IMR-90 (cell line): ENCODE measurements at regions not wholly inside any gene's neighbourhood (a gene's known extent, or its start where the extent isn't known, plus 50 kb on each side); places are given as distances from the start of the nearest gene placed in this dataset.

Source experiments
- ATAC-seq: fragments of 200-7000 bp; cut with Tn5 transposase; 2 replicates; pipeline ENCODE4 v1.9.1; 2020; ENCODE audit warnings: low read depth, mild to moderate bottlenecking, moderate library complexity
- BruUV-seq: library from RNA; stranded (reverse); fragments of 400-500 nt; replicated peaks from 2 replicates; lab custom pipeline; 2021; lab: Mats Ljungman, UMichigan
- CTCF ChIA-PET: fragments of 300-600 bp; formaldehyde crosslinking; extraction: SDS; loops from one replicate; lab custom pipeline; 2021; ENCODE audit warnings: antibody characterized with exemption; lab: Yijun Ruan, JAX
- POLR2A ChIA-PET: fragments of 300-600 bp; sonication (Branson Sonifier 250); formaldehyde crosslinking; loops from one replicate; lab custom pipeline; 2022; ENCODE audit warnings: antibody characterized with exemption; ENCODE audit not compliant: unreplicated experiment; lab: Charles Lee
- DNase-seq: peaks from one replicate; pipeline ENCODE4 v3.0.0; 2013
- H2AFZ ChIP-seq: replicated peaks from 2 replicates; pipeline ENCODE3; 2013; ENCODE audit warnings: low read length, mild to moderate bottlenecking; ENCODE audit not compliant: poor library complexity
- H2AK5ac ChIP-seq: 2 replicates; pipeline ENCODE4 v1.6.1; 2013; ENCODE audit warnings: low read depth, low read length, inconsistent platforms
- H2AK9ac ChIP-seq: replicated peaks from 2 replicates; pipeline ENCODE3; 2013; ENCODE audit warnings: mild to moderate bottlenecking, low read depth, low read length, moderate library complexity; ENCODE audit not compliant: poor library complexity
- H2BK120ac ChIP-seq: 2 replicates; pipeline ENCODE4 v1.6.1; 2013; ENCODE audit warnings: low read depth, low read length, inconsistent platforms
- H2BK15ac ChIP-seq: 3 replicates; pipeline ENCODE4 v1.6.1; 2013; ENCODE audit warnings: low read depth, low read length, inconsistent platforms
- H2BK20ac ChIP-seq: 2 replicates; pipeline ENCODE4 v1.6.1; 2013; ENCODE audit warnings: low read depth, mild to moderate bottlenecking, inconsistent platforms, low read length, moderate library complexity
- H2BK5ac ChIP-seq: 2 replicates; pipeline ENCODE4 v1.6.1; 2013; ENCODE audit warnings: mild to moderate bottlenecking, low read depth, low read length, inconsistent platforms; ENCODE audit not compliant: poor library complexity, severe bottlenecking
- H3K14ac ChIP-seq: replicated peaks from 2 replicates; pipeline ENCODE4 v1.6.1; 2013; ENCODE audit warnings: low read depth, low read length, inconsistent platforms
- H3K18ac ChIP-seq: 2 replicates; pipeline ENCODE4 v1.6.1; 2013; ENCODE audit warnings: low read depth, low read length, control low read depth
- H3K23ac ChIP-seq: 2 replicates; pipeline ENCODE4 v1.6.1; 2013; ENCODE audit warnings: low read depth, low read length, inconsistent platforms
- H3K27ac ChIP-seq: 2 replicates; pipeline ENCODE4 v1.5.1; 2013; ENCODE audit warnings: mild to moderate bottlenecking, control low read depth, low read length; ENCODE audit not compliant: insufficient read depth
- H3K27me3 ChIP-seq: 2 replicates; pipeline ENCODE4 v1.6.1; 2013; ENCODE audit warnings: low read length; ENCODE audit not compliant: control insufficient read depth, insufficient read depth
- H3K36me3 ChIP-seq: 2 replicates; pipeline ENCODE4 v1.6.1; 2013; ENCODE audit warnings: low read length, mixed read lengths; ENCODE audit not compliant: control insufficient read depth, insufficient read depth
- H3K4ac ChIP-seq: 2 replicates; pipeline ENCODE4 v1.6.1; 2013; ENCODE audit warnings: low read depth, low read length, inconsistent platforms
- H3K4me1 ChIP-seq: 2 replicates; pipeline ENCODE4 v1.6.1; 2013; ENCODE audit warnings: low read length, mixed read lengths; ENCODE audit not compliant: control insufficient read depth, insufficient read depth
- H3K4me2 ChIP-seq: 2 replicates; pipeline ENCODE4 v1.6.1; 2013; ENCODE audit warnings: low read depth, mild to moderate bottlenecking, control low read depth, low read length, moderate library complexity
- H3K4me3 ChIP-seq: 2 replicates; pipeline ENCODE4 v1.5.1; 2013; ENCODE audit warnings: low read depth, mild to moderate bottlenecking, control low read depth, low read length, moderate library complexity; ENCODE audit not compliant: insufficient read depth
- H3K56ac ChIP-seq: 2 replicates; pipeline ENCODE4 v1.6.1; 2013; ENCODE audit warnings: low read length, inconsistent platforms; ENCODE audit not compliant: insufficient read depth; ENCODE audit errors: extremely low read depth
- H3K79me1 ChIP-seq, 2 experiments: 2 replicates each; pipeline ENCODE4 v1.6.1; 2013; ENCODE audit warnings: low read length in 2 of 2, inconsistent platforms in 1 of 2, low read depth in 1 of 2
- H3K9ac ChIP-seq: 2 replicates; pipeline ENCODE4 v1.6.1; 2013; ENCODE audit warnings: low read depth, low read length, control low read depth
- H3K9me1 ChIP-seq: 2 replicates; pipeline ENCODE4 v1.6.1; 2013; ENCODE audit warnings: low read length, inconsistent platforms; ENCODE audit not compliant: insufficient read depth
- H3K9me3 ChIP-seq: 2 replicates; pipeline ENCODE4 v1.6.1; 2013; ENCODE audit warnings: low read length; ENCODE audit not compliant: control insufficient read depth, insufficient read depth
- H4K20me1 ChIP-seq: 2 replicates; pipeline ENCODE4 v1.6.1; 2013; ENCODE audit warnings: low read length, inconsistent platforms; ENCODE audit not compliant: insufficient read depth
- H4K5ac ChIP-seq: 2 replicates; pipeline ENCODE4 v1.6.1; 2013; ENCODE audit warnings: mild to moderate bottlenecking, low read depth, low read length, control low read depth
- H4K8ac ChIP-seq, 2 experiments: 2 replicates each; pipeline ENCODE4 v1.6.1; 2013; ENCODE audit warnings: low read depth in 2 of 2, low read length in 2 of 2, control low read depth in 1 of 2, inconsistent platforms in 1 of 2
- H4K91ac ChIP-seq: 2 replicates; pipeline ENCODE4 v1.6.1; 2013; ENCODE audit warnings: low read depth, low read length, inconsistent platforms; ENCODE audit not compliant: insufficient read depth
- BHLHE40 ChIP-seq: fragments of 150-350 bp; IDR thresholded peaks from 2 replicates; pipeline ENCODE4 v1.6.1; 2016; ENCODE audit warnings: mild to moderate bottlenecking, low read depth, low read length
- CHD1 ChIP-seq: IDR thresholded peaks from 2 replicates; pipeline ENCODE4 v1.6.1; 2012; ENCODE audit warnings: low read depth, low read length, improper control_type of control experiment
- MAFK ChIP-seq: IDR thresholded peaks from 2 replicates; pipeline ENCODE4 v1.6.1; 2012; ENCODE audit warnings: low read depth, low read length, improper control_type of control experiment
- RAD21 ChIP-seq: IDR thresholded peaks from 2 replicates; pipeline ENCODE4 v1.6.1; 2012; ENCODE audit warnings: low read length, improper control_type of control experiment
- RCOR1 ChIP-seq: IDR thresholded peaks from 2 replicates; pipeline ENCODE4 v1.6.1; 2012; ENCODE audit warnings: mild to moderate bottlenecking, low read length, improper control_type of control experiment; ENCODE audit not compliant: insufficient replicate concordance
- USF2 ChIP-seq: fragments of 150-350 bp; IDR thresholded peaks from 2 replicates; pipeline ENCODE4 v1.6.1; 2017; ENCODE audit warnings: mild to moderate bottlenecking, antibody characterized with exemption, low read length, low read depth
- WGBS, 2 experiments: methylation state at CpG; one replicate each; pipeline versions ENCODE4 v1.1.5 to v1.1.7; 2013; ENCODE audit warnings: missing lambda C conversion rate in 2 of 2; ENCODE audit not compliant: insufficient read length in 1 of 2; ENCODE audit errors: extremely low coverage in 2 of 2; 5-methylcytosine and 5-hydroxymethylcytosine counted together
- dilution Hi-C: fragments of 300-500 bp; cut with HindIII; formaldehyde crosslinking; loops from one replicate; pipeline ENCODE4 v1.14.3; 2018; ENCODE audit warnings: low sequenced_read_pairs; ENCODE audit not compliant: unreplicated experiment
- in situ Hi-C: fragments of 300-500 bp; cut with MboI; formaldehyde crosslinking; loops from 3 replicates; pipeline ENCODE4 v1.14.3; 2019; ENCODE audit warnings: low sequenced_read_pairs, inconsistent platforms, mixed read lengths
- intact Hi-C: fragments of 100-400 bp; cut with micrococcal nuclease; formaldehyde crosslinking; loops from 2 replicates; pipeline ENCODE4 v1.10.0; 2022

GRCh38 chr21:20186186-20186585 is 812.0 kb upstream of the NCAM2 start:
- POLR2A ChIA-PET, result no interaction called here
- H3K56ac ChIP-seq, result no peak overlapping the region
- no peak overlapping the region for H4K91ac ChIP-seq
- H3K27me3 ChIP-seq, result no peaks in the 10 kb centered on the region
- no peak overlapping the region for H4K8ac ChIP-seq
- no peak overlapping the region for H2AFZ ChIP-seq
- BruUV-seq, result no TSS peak
- no peak overlapping the region for H3K4me3 ChIP-seq
- no peak overlapping the region for H2BK120ac ChIP-seq
- no CpG with 5 or more reads among the region's 3 CpGs for WGBS, 2 experiments
- DNase-seq, result no peak
- ATAC-seq, result no peak
- no peak overlapping the region for H3K27ac ChIP-seq
- no peak overlapping the region for H3K14ac ChIP-seq
- in situ Hi-C loops (no loop called here), intact Hi-C loops (no loop called here), dilution Hi-C loops (no loop called here)
- no peak overlapping the region for H2AK9ac ChIP-seq
- no peak overlapping the region for H3K23ac ChIP-seq
- no peak overlapping the region for H3K4ac ChIP-seq
- TF ChIP-seq CHD1 (no peak), RCOR1 (no peak), RAD21 (no peak), BHLHE40 (no peak), MAFK (peak; percentile 85), USF2 (no peak)
- no peak overlapping the region for H3K18ac ChIP-seq
- H2BK15ac ChIP-seq, result no peak overlapping the region
- H3K36me3 ChIP-seq, result no peaks in the 10 kb centered on the region
- H4K5ac ChIP-seq, result no peak overlapping the region
- H3K9me1 ChIP-seq, result no peaks in the 10 kb centered on the region
- no peaks in the 10 kb centered on the region; the same call in 1 of the 2 replicates for H3K9me3 ChIP-seq
- H3K79me1 ChIP-seq, result no peaks in the 10 kb centered on the region
- H2BK5ac ChIP-seq, result no peak overlapping the region
- H2AK5ac ChIP-seq, result no peak overlapping the region
- no peaks in the 10 kb centered on the region for H4K20me1 ChIP-seq
- no peak overlapping the region for H3K9ac ChIP-seq
- H3K4me2 ChIP-seq, result no peak overlapping the region
- H2BK20ac ChIP-seq, result no peak overlapping the region
- H3K4me1 ChIP-seq, result no peaks in the 10 kb centered on the region
- CTCF ChIA-PET, result no interaction called here
